Stimulated activated naive B cell treated with anti-CD40 and anti-IgM and Interleukin-4, amounts not matched to agents 10 μg/mL and 1 μg/mL and 100 μg/mL, for 72 hours (primary cell): ENCODE measurements at regions not wholly inside any gene's neighbourhood (a gene's known extent, or its start where the extent isn't known, plus 50 kb on each side); places are given as distances from the start of the nearest gene placed in this dataset.

Source experiments
- ATAC-seq, 2 donors: fragments of 150-1000 bp; cut with Tn5 transposase; replicated peaks; 2 replicates each; pipeline ENCODE4 v1.10.0; 2021; ENCODE audit warnings: moderate library complexity in 1 of 2
- DNase-seq: peaks from one replicate; pipeline ENCODE4 v3.0.0; 2021
- H3K27ac Mint-ChIP-seq: one replicate; pipeline ENCODE4 v1.8.0; 2022; ENCODE audit warnings: mild to moderate bottlenecking, mixed read lengths
- H3K27me3 Mint-ChIP-seq, 2 donors: one replicate each; pipeline ENCODE4 v1.8.0; 2022; ENCODE audit warnings: mixed read lengths in 2 of 2
- H3K36me3 Mint-ChIP-seq, 2 donors: one replicate each; pipeline ENCODE4 v1.8.0; 2022; ENCODE audit warnings: mixed read lengths in 2 of 2, mild to moderate bottlenecking in 1 of 2
- H3K4me1 Mint-ChIP-seq, 2 donors: one replicate each; pipeline ENCODE4 v1.8.0; 2022; ENCODE audit warnings: mixed read lengths in 2 of 2, mild to moderate bottlenecking in 1 of 2
- H3K4me3 Mint-ChIP-seq, 2 donors: one replicate each; pipeline ENCODE4 v1.8.0; 2022; ENCODE audit warnings: mild to moderate bottlenecking in 2 of 2, mixed read lengths in 2 of 2, moderate library complexity in 1 of 2
- H3K9me3 Mint-ChIP-seq, 2 donors: one replicate each; pipeline ENCODE4 v1.8.0; 2022; ENCODE audit warnings: mixed read lengths in 2 of 2, mild to moderate bottlenecking in 1 of 2

DNA sequence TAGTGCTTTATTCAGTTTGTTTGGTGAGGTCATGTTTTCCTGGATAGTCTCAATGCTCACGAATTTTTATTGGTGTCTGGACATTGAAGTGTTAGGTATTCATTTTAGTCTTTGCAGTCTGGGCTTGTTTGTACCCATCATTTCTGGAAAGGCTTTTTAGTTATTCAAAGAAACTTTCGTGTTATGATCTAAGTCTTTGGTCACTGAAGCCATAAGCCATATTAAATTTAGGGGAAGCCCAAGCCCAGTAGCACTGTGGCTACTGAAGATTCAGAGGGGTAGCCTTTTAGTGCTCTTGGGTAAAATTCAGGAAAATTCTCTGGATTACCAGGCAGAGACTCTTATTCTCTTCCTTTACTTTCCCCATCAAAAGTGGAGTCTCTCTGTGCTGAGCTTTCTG is 56.2 kb upstream of the PEX5L start:
- Mint-ChIP-seq H3K4me3 (no peak overlapping the region), H3K27ac (no peak overlapping the region), H3K36me3 (no peaks in the 10 kb centered on the region), H3K27me3 (no peaks in the 10 kb centered on the region), H3K4me1 (no peaks in the 10 kb centered on the region), H3K9me3 (peaks cover 0 to 6% of the 10 kb centered on the region in 2 donors)
- ATAC-seq (no peak), DNase-seq (no peak)

DNA sequence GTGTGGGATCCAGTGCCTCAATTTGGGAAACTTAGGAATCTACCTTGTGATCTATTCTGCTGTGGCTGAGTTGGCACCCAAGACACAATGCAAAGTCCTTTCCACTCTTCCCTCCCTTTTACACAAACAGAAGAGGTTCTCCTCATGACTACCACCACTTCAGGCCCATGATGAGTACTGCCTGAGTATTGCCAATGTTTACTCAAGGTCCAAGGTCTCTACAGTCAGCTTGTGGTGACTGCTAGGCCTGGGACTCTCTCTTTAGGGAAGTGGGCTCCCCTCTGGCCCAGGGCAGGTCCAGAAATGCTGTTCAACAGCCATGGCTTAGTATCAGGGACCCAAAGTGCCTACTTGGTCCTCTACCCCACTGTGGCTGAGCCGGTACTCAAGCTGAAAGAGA is 56.8 kb upstream of the PEX5L start:
- H3K27me3 Mint-ChIP-seq: no peaks in the 10 kb centered on the region
- H3K27ac Mint-ChIP-seq: no peak overlapping the region
- H3K36me3 Mint-ChIP-seq: no peaks in the 10 kb centered on the region
- H3K4me3 Mint-ChIP-seq: no peak overlapping the region
- ATAC-seq (no peak), DNase-seq (no peak)
- H3K4me1 Mint-ChIP-seq: no peaks in the 10 kb centered on the region
- H3K9me3 Mint-ChIP-seq: peaks cover 0 to 6% of the 10 kb centered on the region in 2 donors

DNA sequence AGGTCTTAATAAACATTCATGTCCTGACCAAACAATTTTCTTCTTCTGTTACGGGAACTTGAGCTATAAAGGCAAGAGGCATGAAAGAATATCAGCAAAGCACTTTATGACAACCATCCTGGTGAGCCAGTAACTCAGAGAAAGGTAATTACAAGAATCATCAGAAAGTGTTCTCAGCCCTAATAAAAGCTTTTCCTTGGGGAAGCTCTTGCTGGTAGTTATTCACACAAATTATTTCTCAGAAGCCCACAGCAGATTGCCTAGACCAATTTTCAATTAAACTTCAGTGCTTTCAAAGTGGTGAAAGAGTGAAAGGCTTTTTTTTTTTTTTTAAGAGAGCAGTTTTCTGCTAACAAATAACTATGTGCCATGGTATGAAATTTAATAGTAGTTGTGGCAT is 60.9 kb upstream of the PEX5L start:
- H3K4me1 Mint-ChIP-seq: no peaks in the 10 kb centered on the region
- no peaks in the 10 kb centered on the region for H3K36me3 Mint-ChIP-seq
- no peak for DNase-seq
- H3K4me3 Mint-ChIP-seq: no peak overlapping the region
- no peak for ATAC-seq
- no peaks in the 10 kb centered on the region for H3K27me3 Mint-ChIP-seq
- H3K9me3 Mint-ChIP-seq: peaks cover 0 to 4% of the 10 kb centered on the region in 2 donors
- no peak overlapping the region for H3K27ac Mint-ChIP-seq

DNA sequence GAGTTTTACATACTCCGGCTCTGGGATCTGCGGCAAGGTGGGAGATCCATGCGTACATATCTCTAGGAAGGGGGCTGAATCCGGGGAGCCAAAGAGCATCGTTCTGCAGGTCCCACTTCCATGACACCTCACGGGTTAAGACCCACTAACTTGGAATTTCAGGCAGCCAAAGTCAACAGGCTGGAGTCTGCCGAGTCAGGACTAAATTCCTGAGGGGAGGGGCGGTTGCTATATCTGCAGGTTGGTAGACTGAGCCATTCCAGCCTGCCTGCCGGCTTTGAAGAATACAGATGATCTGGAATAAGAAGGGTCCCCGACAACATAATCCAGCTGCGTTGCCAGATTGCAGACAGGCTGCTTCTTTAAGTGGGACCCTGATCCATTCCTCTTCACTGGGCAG is 65.4 kb upstream of the PEX5L start:
- Mint-ChIP-seq H3K36me3 (no peaks in the 10 kb centered on the region), H3K4me1 (no peaks in the 10 kb centered on the region), H3K4me3 (no peak overlapping the region), H3K27ac (no peak overlapping the region), H3K27me3 (peaks cover 0 to 4% of the 10 kb centered on the region in 2 donors), H3K9me3 (no peaks in the 10 kb centered on the region)
- ATAC-seq: no peak
- no peak for DNase-seq

DNA sequence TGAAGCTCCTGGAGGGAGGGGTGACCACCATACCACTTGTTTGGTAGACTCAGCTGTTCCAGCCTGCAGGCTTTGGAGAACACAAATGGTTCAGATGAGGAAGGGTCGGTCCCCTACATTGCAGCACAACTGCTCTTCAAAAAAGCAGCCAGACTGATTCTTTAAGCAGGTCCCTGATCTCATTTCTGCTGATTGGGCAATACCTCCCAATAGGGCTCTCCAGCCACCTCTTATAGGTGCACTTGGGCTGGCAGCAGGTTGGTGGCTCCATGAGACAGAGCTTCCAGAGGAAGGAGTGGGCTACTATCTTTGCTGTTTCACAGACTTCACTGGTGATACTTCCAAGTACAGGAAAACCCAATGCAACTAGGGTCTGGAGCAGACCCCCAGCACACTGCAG is 65.9 kb upstream of the PEX5L start:
- no peaks in the 10 kb centered on the region for H3K9me3 Mint-ChIP-seq
- no peaks in the 10 kb centered on the region for H3K36me3 Mint-ChIP-seq
- peaks cover 0 to 4% of the 10 kb centered on the region in 2 donors for H3K27me3 Mint-ChIP-seq
- no peaks in the 10 kb centered on the region for H3K4me1 Mint-ChIP-seq
- H3K27ac Mint-ChIP-seq: no peak overlapping the region
- H3K4me3 Mint-ChIP-seq: no peak overlapping the region
- no peak for DNase-seq
- ATAC-seq: no peak

DNA sequence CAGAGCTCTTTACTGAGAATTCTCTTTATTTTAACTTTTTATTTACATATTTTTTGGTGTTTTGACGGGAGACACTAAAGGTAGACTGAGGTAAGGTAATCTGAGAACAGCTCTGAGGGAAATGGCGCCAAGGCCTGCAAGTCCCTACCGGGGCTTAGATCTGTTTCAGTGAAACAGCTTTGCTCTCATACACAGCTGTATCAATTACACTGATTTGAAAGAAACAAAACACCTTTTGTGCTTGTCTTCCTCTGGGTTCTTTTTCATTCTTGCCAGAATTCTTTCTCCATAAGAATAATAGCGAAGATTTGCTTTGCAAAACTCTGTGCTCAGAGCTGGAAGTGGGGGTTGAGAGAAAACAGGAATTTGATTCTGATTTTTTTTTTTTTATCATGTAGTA is 79.5 kb upstream of the PEX5L start:
- Mint-ChIP-seq H3K9me3 (no peaks in the 10 kb centered on the region), H3K4me1 (no peaks in the 10 kb centered on the region), H3K4me3 (no peak overlapping the region), H3K27me3 (no peaks in the 10 kb centered on the region), H3K27ac (no peak overlapping the region), H3K36me3 (no peaks in the 10 kb centered on the region)
- DNase-seq: no peak
- ATAC-seq: no peak

DNA sequence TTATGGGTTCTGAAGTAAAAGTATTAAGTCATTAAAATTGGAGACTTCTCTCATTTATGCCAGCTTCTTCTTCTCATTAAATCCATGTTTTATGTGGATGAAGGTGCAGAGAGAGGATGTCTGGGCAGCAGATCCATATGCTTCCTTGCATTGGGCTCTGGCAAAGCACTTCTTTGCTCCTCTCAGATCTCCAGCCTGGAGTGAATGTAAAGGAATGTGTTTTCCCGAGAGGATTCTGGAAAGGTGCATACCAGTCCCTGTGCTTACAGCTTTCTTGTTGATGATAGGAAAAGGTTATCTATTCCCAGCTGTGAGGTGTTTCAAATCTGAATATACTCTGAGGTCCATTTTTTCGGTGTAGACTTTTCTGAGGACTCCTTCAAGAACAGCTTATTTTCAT is 79.9 kb upstream of the PEX5L start:
- ATAC-seq (no peak), DNase-seq (no peak)
- Mint-ChIP-seq H3K4me3 (no peak overlapping the region), H3K36me3 (no peaks in the 10 kb centered on the region), H3K27me3 (no peaks in the 10 kb centered on the region), H3K27ac (no peak overlapping the region), H3K9me3 (peaks cover 0 to 2% of the 10 kb centered on the region in 2 donors), H3K4me1 (no peaks in the 10 kb centered on the region)

DNA sequence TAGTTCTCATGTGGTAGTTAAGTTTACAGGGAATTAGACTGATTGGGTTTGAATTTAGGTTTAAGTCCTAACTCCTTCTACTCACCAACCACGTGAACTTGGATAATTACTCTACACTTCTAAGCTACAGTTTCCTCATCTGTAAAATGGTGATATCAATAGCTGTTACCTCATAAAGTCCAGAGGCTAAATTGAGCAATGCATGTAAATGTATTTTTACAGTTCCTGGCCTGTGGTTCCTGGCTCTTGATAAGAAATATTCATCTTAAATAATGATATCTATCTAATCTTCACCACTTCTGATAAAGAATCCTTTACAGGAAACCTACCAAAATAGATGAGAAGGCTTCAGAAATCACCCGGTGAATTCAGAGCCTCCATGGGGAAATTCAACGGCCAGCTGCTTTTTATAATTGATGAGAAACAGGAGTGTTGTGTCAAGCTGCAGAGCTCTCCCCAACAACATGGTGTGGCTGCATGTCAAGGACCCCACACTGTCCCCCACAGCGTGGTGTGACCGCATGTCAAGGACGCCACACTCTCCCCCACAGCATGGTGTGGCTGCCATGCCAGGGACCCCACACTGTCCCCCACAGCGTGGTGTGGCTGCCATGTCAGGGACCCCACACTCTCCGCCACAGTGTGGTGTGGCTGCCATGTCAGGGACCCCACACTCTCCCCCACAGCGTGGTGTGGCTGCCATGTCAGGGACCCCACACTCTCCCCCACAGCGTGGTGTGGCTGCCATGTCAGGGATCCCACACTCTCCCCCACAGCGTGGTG is 80.8 kb upstream of the PEX5L start:
- Mint-ChIP-seq H3K4me1 (no peaks in the 10 kb centered on the region), H3K27me3 (no peaks in the 10 kb centered on the region), H3K36me3 (no peaks in the 10 kb centered on the region), H3K4me3 (no peak overlapping the region), H3K9me3 (peaks cover 0 to 3% of the 10 kb centered on the region in 2 donors), H3K27ac (no peak overlapping the region)
- DNase-seq (no peak), ATAC-seq (no peak)

DNA sequence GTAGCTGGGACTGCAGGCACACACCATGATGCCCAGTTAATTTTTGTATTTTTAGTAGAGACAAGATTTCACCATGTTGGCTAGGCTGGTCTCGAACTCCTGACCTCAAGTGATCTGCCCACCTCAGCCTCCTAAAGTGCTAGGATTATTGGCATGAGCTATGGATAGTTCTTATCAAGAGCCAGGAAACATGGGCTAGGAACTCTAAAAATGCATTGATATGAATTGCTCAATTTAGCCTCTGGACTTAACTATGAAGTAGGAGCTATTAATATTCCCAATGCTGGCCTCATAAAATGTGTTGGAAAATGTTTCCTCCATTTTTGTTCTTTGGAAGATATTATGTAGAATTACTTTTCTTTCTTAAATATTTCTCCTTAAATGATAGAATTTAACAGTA is 82.8 kb upstream of the PEX5L start:
- no peaks in the 10 kb centered on the region for H3K27me3 Mint-ChIP-seq
- H3K27ac Mint-ChIP-seq: no peak overlapping the region
- peaks cover 4 to 6% of the 10 kb centered on the region in 2 donors for H3K9me3 Mint-ChIP-seq
- no peaks in the 10 kb centered on the region for H3K36me3 Mint-ChIP-seq
- H3K4me3 Mint-ChIP-seq: no peak overlapping the region
- no peaks in the 10 kb centered on the region for H3K4me1 Mint-ChIP-seq
- no peak for ATAC-seq
- no peak for DNase-seq

DNA sequence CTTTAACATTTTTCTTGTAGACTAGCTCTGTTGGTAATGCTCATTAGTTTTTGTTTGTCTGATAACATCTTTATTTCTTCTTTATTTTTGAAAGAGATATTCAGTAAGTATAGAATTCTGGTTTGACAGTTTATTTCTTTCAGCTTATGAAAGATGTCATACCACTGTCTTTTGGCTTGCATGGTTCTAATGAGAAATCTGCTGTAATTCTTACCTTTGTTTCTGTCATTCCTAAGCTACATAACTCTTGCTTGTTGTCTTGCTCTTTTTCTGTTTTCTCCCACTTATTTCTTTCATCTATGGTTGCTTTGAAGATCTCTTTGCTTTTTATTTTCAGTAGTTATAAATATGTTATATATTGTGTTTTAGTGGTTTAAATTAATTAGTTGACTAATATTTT is 87.2 kb upstream of the PEX5L start:
- Mint-ChIP-seq H3K36me3 (no peaks in the 10 kb centered on the region), H3K27ac (no peak overlapping the region), H3K4me1 (no peaks in the 10 kb centered on the region), H3K9me3 (peaks cover 8 to 9% of the 10 kb centered on the region in 2 donors), H3K4me3 (no peak overlapping the region), H3K27me3 (no peaks in the 10 kb centered on the region)
- no peak for DNase-seq
- no peak for ATAC-seq

DNA sequence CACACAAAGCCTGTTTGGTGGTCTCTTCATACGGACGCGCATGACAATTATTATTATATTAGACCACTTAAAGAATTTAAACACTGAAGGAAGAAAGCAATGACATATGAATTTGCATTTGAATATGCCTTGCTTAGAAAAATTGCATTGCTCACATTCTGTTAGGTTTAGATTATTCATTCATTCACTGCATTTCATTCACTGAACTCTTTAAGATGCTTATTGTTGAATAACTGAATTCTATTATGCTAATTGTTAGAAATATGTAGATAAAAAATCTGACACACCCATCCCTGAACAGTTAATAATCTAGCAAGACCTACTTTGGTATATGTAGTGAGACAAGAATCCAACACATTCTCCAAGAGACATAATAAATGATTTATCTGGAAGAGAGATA is 94.4 kb upstream of the PEX5L start:
- DNase-seq (no peak), ATAC-seq (no peak)
- Mint-ChIP-seq H3K4me3 (no peak overlapping the region), H3K36me3 (no peaks in the 10 kb centered on the region), H3K27me3 (no peaks in the 10 kb centered on the region), H3K9me3 (peaks cover 3 to 4% of the 10 kb centered on the region in 2 donors), H3K4me1 (no peaks in the 10 kb centered on the region), H3K27ac (no peak overlapping the region)

DNA sequence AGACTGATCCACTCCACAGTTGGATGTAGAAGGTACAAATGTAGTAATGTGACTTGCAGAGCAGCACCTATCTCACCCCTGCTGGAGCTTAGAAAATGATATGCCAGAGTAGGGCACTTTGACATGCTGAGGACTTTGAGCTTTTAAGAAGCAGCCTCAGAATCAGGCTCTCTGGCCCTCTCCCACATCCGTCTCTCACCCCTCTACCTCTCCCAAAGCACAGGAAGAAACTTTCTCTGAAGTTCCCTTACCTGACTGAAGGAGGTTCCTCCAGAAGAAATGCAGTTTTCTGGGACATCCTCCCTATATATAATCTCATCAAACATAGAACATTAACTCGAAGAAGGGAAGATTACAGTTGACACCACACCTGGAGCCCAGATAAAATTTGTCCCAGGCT is 98.4 kb upstream of the PEX5L start:
- H3K4me3 Mint-ChIP-seq: no peak overlapping the region
- H3K4me1 Mint-ChIP-seq: no peaks in the 10 kb centered on the region
- DNase-seq: no peak
- H3K27ac Mint-ChIP-seq: no peak overlapping the region
- no peaks in the 10 kb centered on the region for H3K27me3 Mint-ChIP-seq
- ATAC-seq: no peak
- no peaks in the 10 kb centered on the region for H3K9me3 Mint-ChIP-seq
- no peaks in the 10 kb centered on the region for H3K36me3 Mint-ChIP-seq

DNA sequence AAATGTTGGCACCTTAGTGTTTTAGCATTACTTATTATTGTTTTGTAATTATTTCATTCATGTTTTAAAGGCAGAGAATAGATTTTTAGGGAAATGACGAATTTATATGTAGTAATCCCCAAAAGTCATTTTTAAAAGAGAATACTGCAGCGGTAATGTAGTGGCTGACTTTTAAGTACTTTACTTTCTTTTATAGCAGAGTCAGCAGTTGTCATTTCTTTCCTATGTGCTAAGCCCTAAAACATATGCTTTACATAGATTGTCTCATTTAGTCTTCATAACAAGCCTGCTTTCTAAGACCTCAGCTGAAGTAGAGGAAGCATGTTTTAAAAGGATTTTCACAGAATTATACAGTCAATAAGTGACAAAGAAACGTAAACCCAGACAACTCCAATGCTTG is 102.1 kb upstream of the PEX5L start:
- peaks cover 3 to 4% of the 10 kb centered on the region in 2 donors for H3K9me3 Mint-ChIP-seq
- no peak overlapping the region for H3K4me3 Mint-ChIP-seq
- H3K27ac Mint-ChIP-seq: no peak overlapping the region
- no peak for ATAC-seq
- no peaks in the 10 kb centered on the region for H3K27me3 Mint-ChIP-seq
- no peaks in the 10 kb centered on the region for H3K36me3 Mint-ChIP-seq
- no peak for DNase-seq
- H3K4me1 Mint-ChIP-seq: no peaks in the 10 kb centered on the region

DNA sequence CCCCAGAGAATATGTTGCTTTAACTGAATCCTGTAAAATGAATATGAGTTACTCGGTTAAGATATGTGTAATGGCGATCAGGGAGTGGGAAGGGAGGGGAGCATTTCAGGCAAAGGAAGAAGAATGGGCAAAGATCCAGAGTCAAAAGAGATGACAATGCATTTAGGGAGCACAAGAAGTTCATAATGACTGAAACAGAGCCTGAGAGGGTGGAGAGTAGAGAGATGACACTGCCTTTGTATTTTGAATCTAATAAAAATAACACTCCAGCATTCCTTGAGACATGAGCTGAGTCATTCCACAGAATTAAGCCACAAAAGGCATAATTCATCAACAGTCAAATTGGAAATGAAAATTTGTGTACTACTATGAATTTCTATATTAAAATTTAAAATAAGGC is 105.3 kb upstream of the PEX5L start:
- H3K4me1 Mint-ChIP-seq: no peaks in the 10 kb centered on the region
- ATAC-seq (no peak), DNase-seq (no peak)
- H3K27me3 Mint-ChIP-seq: no peaks in the 10 kb centered on the region
- no peak overlapping the region for H3K27ac Mint-ChIP-seq
- H3K36me3 Mint-ChIP-seq: no peaks in the 10 kb centered on the region
- H3K9me3 Mint-ChIP-seq: peaks cover 4 to 5% of the 10 kb centered on the region in 2 donors
- H3K4me3 Mint-ChIP-seq: no peak overlapping the region

DNA sequence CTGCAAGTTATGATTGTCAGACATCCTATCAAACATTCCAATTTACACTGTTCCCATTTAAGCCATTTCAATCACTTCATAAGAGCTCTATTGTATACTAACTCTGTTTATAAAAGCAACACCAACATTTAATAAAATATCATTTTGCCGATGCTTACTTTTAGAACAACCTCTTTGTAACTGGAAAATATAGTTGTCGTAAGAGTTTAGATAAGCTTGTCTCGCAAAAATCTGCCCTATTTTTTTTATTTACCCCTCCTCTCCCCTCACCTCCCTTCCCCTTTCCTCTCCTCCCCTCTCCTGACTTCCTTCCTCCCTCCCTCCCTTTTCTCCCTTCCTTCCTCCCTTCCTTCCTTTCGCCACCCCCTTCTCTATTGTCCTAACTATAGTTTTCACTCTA is 105.7 kb upstream of the PEX5L start:
- Mint-ChIP-seq H3K27ac (no peak overlapping the region), H3K4me1 (no peaks in the 10 kb centered on the region), H3K4me3 (no peak overlapping the region), H3K27me3 (no peaks in the 10 kb centered on the region), H3K36me3 (no peaks in the 10 kb centered on the region), H3K9me3 (peaks cover 4 to 5% of the 10 kb centered on the region in 2 donors)
- ATAC-seq (no peak), DNase-seq (no peak)

DNA sequence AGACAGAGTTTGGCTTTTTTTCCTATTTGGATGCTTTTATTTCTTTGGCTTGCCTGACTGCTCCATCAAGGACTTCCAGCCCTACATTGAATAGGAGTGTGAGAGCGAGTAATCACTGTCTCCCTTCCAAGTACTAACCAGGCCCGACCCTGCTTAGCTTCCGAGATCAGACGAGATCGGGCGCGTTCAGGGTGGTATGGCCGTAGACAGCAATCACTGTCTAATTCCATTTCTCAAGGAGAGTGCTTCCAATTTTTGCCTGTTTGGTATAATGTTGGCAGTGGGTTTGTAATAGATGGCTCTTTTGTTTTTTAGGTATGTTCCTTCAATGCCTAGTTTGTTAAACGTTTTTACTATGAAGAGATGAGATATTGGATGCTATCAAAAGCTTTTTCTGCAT is 125.0 kb upstream of the PEX5L start:
- Mint-ChIP-seq H3K27ac (no peak overlapping the region), H3K27me3 (no peaks in the 10 kb centered on the region), H3K36me3 (no peaks in the 10 kb centered on the region), H3K4me3 (no peak overlapping the region), H3K9me3 (peaks cover 8 to 14% of the 10 kb centered on the region in 2 donors), H3K4me1 (no peaks in the 10 kb centered on the region)
- ATAC-seq (no peak), DNase-seq (no peak)
